ENCODE measurements at regions not wholly inside any gene's neighbourhood (a gene's known extent, or its start where the extent isn't known, plus 50 kb on each side); places are given as distances from the start of the nearest gene placed in this dataset.
A peak's percentile ranks its signal among the peaks of the same experiment; 100 is the strongest.

GRCh38 chr2:183359867-183360266, 235.6 kb downstream of the NUP35 start:
- Histone ChIP-seq H3K27me3 (ENCODE audit: control insufficient read depth, insufficient read depth, low read length) (no peaks in the 10 kb centered on the region), H3K36me3 (ENCODE audit: control insufficient read depth, insufficient read depth, low read length) (no peaks in the 10 kb centered on the region), H3K4me3 (ENCODE audit: low read depth, low read length) (no peak overlapping the region)
- CTCF ChIA-PET: interaction anchor here (1.2 kb wide), 1 partner anchor 111 kb away, joined by 3 read pairs; no protein-coding TSS in a partner anchor
- POLR2A ChIA-PET: no interaction called here
- no peak for DNase-seq (ENCODE audit: low read depth)
- TF ChIP-seq CTCF (IDR thresholded peaks at IDR 0.05; ENCODE audit: insufficient read depth, low read depth, low read length): 0 out of 2 replicates have a peak, but pooled peaks have one; percentile 5

GRCh38 chr2:183371545-183371944, 247.3 kb downstream of the NUP35 start:
- CTCF ChIA-PET: no interaction called here
- POLR2A ChIA-PET: no interaction called here
- DNase-seq (ENCODE audit: low read depth): no peak
- Histone ChIP-seq H3K27me3 (ENCODE audit: control insufficient read depth, insufficient read depth, low read length) (no peaks in the 10 kb centered on the region), H3K4me3 (ENCODE audit: low read depth, low read length) (no peak overlapping the region), H3K36me3 (ENCODE audit: control insufficient read depth, insufficient read depth, low read length) (no peaks in the 10 kb centered on the region)
- TF ChIP-seq CTCF (IDR thresholded peaks at IDR 0.05; ENCODE audit: insufficient read depth, low read depth, low read length): no peak

- no peaks in the 10 kb centered on the region for H3K36me3 ChIP-seq (ENCODE audit: control insufficient read depth, insufficient read depth, low read length)
- DNase-seq (ENCODE audit: low read depth): no peak
- ChIA-PET CTCF (interaction anchor here (0.7 kb wide), 1 partner anchor 28 kb away, joined by 3 read pairs; no protein-coding TSS in a partner anchor), POLR2A (no interaction called here)
- no peak overlapping the region for H3K4me3 ChIP-seq (ENCODE audit: low read depth, low read length)
- TF ChIP-seq CTCF (IDR thresholded peaks at IDR 0.05; ENCODE audit: insufficient read depth, low read depth, low read length): no peak
- H3K27me3 ChIP-seq (ENCODE audit: control insufficient read depth, insufficient read depth, low read length): no peaks in the 10 kb centered on the region
Observed at GRCh38 chr2:183375821-183376220, 251.6 kb downstream of the NUP35 start.

- ChIA-PET POLR2A (no interaction called here), CTCF (no interaction called here)
- Histone ChIP-seq H3K4me3 (ENCODE audit: low read depth, low read length) (no peak overlapping the region), H3K36me3 (ENCODE audit: control insufficient read depth, insufficient read depth, low read length) (no peaks in the 10 kb centered on the region), H3K27me3 (ENCODE audit: control insufficient read depth, insufficient read depth, low read length) (no peaks in the 10 kb centered on the region)
- no peak for DNase-seq (ENCODE audit: low read depth)
- no peak for TF ChIP-seq CTCF (IDR thresholded peaks at IDR 0.05; ENCODE audit: insufficient read depth, low read depth, low read length)
Observed at GRCh38 chr2:183383854-183384253, 259.6 kb downstream of the NUP35 start.

GRCh38 chr2:183389546-183390080, 265.4 kb downstream of the NUP35 start:
- Histone ChIP-seq H3K36me3 (ENCODE audit: control insufficient read depth, insufficient read depth, low read length) (no peaks in the 10 kb centered on the region), H3K27me3 (ENCODE audit: control insufficient read depth, insufficient read depth, low read length) (no peaks in the 10 kb centered on the region), H3K4me3 (ENCODE audit: low read depth, low read length) (no peak overlapping the region)
- ChIA-PET CTCF (no interaction called here), POLR2A (no interaction called here)
- TF ChIP-seq CTCF (IDR thresholded peaks at IDR 0.05; ENCODE audit: insufficient read depth, low read depth, low read length): no peak
- DNase-seq (ENCODE audit: low read depth): no peak

Data from BJ (cell line).